Head of caudate nucleus (tissue), 42 donors: ENCODE measurements at regions not wholly inside any gene's neighbourhood (a gene's known extent, or its start where the extent isn't known, plus 50 kb on each side); places are given as distances from the start of the nearest gene placed in this dataset.
"Not testable (repeated sequence)": the region's sequence is repeated elsewhere in the genome, so short reads cannot be mapped to it uniquely, and the experiment has no call there.

Source experiments
- DNase-seq, 42 donors: peaks; one replicate each; pipeline versions ENCODE4 v3.0.0 to v3.0.0-alpha.2; 2020 to 2021; ENCODE audit warnings: mixed read lengths in 7 of 42
- intact Hi-C: fragments of 100-400 bp; cut with DNase I; formaldehyde crosslinking; loops from one replicate; pipeline ENCODE4 v1.15.0; 2022

DNA sequence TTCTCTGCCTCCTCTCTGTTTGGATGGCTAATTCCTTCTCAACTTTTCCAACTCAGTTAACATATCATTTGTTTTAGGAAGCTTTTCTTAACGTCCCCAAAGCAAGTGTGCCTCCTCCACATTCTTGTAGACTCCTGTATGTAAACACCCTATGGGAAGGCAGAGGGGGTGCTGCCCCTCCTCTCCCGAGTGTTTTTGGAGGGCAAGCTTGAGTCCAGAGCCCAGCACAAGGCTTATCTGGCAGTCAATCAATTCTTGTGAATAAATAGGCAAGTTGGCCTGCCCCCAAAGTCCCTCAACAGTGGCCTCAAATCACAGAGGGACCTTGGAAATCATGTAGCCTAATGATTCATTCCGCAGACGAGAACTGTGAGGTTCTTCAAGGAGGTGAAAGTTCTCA, 305.6 kb downstream of the RPS24 start:
- DNase-seq, result peak in 22 of 42 donors; percentile 10 to 69 (median 32)

DNA sequence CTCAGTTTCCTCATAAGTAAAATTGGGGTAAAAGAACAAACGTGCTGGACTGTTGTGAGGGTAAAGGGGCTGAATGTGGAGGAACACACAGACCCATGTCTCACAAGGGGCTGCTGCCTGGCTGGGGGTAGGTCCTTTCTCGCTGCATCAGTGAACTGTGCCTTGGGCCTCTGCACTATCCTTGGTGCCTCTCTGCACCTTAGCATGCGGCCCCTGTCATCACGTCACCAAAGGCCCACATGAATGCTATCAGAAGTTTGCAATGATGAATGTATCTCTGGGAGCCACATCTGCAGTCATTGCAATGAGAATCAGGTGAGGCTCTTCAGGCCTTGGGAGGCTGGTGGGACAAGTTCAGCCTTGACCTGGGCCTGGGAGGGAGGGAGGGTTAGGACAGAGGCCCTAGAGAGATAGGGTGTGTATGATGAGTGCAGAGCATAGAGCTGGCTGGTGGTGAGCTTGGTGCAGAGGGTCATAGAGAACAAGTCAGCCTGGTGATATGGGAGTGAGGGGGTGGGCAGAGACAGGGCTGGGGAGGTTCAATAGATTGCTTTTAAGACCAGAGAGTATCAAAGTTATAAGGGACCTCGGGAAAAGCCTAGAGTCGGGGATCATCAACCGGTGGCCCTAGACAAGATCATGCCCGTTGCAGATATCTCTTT, 308.4 kb downstream of the RPS24 start:
- peak in 12 of 42 donors; percentile 1 to 33 (median 6) for DNase-seq
- intact Hi-C loops, result no loop called here

More for the DNA sequence above, 305.6 kb downstream of the RPS24 start:
- intact Hi-C loops, result no loop called here

DNA sequence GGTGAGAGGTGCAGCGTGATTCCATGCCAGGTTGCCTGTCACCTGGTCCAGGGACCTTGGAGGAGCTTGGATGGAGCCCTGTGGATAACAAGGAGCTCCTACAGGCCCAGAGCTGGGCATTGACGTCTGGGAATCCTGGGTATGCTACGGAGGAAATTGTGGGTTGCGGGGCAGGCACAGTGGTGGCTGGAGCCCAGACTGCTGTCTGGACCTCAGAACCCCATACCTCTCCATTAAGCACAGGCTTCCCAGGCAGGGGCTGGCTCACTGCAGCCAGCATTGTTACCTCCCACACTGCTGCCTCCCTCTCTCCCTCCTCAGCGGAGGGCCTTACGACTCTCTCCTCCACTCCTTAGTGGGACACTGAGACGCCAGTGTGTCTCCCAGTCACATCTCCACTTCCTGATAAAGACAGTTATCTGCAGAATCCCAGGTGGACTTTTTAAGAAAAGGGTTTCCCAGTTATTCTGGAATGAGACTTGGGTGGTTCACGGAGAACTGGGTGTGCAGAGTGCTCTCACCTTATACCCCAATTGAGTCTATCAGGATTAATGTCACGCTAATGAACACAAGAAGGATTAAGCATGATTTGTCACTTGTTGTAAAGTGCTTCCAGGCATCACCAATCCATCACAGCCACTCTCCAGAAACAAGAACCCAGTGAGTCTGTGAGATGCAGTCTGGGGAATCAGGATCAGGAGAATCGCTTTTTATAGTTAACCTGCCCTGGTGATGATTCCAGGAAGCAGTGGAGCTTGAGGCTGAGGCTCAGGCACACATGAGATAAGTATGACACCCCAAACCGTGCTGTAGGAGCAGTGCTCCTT, 309.4 kb downstream of the RPS24 start:
- intact Hi-C loops, result no loop called here
- DNase-seq, result peak in 13 of 42 donors; percentile 1 to 21 (median 6)

DNA sequence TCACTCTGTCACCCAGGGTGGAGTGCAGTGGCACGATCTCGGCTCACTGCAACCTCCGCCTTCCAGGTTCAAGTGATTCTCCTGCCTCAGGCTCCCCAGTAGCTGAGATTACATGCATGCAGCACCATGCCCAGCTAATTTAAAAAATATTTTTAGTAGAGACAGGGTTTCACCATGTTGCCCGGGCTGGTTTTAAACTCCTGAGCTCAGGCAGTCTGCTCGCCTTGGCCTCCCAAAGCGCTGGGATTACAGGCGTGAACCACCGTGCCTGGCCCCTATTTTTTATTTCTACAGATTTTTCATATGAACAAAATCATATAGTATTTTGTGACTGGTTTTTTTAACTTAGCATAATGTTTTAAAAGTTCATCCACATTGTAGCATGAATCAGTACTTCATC, 310.6 kb downstream of the RPS24 start:
- intact Hi-C loops, result not testable (repeated sequence)
- peak in 7 of 42 donors; percentile 1 to 15 (median 4) for DNase-seq

DNA sequence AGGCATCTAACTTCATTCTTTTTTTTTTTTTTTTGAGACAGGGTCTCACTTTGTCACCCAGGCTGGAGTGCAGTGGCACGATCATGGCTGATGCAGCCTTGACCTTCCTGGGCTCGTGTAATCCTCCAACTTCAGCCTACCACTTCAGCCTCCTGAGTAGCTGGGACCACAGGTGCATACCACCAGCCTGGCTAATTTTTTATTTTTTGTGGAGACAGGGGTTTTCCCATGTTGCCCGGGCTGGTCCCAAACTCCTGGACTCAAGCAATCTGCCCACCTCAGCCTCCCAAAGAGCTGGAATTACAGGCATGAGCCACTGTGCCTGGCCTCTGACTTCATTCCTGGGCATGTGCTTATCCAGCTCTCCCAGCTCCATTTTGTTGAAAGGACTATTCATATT, 311.9 kb downstream of the RPS24 start:
- intact Hi-C loops, result not testable (repeated sequence)
- DNase-seq, result peak in 10 of 42 donors; percentile 1 to 29 (median 5)

DNA sequence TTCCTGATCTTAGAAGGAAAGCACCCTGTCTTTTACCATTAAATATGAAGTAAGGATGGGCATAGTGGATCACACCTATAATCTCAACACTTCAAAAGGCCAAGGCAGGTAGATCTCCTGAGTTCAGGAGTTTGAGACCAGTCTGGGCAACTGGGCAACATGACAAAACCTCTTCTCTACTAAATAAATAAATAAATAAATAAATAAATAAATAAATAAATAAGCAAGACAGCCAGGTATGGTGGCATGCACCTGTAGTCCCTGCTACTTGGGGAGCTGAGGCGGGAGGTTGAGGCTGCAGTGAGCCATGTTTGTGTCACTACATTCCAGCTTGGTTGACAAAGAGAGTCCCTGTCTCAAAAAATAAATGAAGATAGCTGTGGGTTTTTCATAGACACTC, 313.1 kb downstream of the RPS24 start:
- DNase-seq, result peak in 5 of 42 donors; percentile 1 to 22 (median 4)
- intact Hi-C loops, result no loop called here

DNA sequence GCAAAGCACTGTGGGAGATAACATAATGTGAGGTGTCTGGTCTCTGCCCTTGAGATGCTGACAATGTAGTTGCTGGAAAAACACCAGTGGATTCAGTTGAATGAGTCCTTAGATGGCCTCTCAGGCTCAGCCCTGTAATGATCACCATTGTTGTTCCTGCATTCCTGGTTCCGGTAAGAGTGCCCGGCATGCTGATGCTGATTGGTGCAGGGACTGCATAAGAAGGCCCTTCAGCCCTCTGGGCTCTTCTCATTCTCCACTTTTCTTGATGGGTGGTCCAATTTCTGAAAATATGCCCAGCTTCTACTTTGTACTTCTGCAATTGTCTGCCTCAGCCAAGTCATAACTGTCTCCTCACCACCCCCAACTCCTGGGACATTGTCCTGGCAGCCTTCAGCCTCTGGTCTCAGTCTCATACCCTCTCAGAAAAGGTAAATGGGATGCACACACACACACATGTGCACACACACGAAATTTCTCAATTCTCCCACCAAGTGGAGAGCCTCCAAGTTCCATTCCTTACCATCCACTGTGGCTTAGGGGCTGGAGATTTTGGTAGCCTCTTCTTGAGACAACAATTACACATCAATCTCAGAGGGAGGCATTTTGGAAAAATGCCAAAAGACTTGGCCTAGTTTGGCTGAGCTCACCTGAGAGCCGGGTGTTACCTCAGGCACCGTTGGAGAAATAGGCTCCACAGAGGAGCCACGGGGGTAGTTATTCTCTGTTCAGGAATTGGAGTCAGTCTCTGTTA, 314.9 kb downstream of the RPS24 start:
- intact Hi-C loops, result no loop called here
- peak in 11 of 42 donors; percentile 3 to 45 (median 11) for DNase-seq

DNA sequence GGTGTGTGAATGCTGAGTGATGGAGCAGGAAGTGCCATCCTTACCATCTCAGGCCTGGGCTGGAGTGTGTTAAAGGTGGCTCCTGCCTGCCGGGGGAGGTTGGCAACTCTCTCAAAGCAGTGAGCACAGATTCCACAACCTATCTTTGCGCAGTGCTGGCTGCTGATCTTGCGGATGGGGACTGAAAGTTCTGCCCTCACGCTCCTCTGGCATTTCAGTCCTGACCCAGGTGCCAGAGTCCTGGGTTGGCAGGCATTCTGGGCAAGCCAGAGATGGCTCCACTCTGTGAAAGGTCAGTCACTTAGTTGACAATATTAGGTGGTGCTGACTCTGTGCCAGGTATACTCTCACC, 315.5 kb downstream of the RPS24 start:
- intact Hi-C loops, result no loop called here
- DNase-seq, result peak in 11 of 42 donors; percentile 0 to 38 (median 10)

DNA sequence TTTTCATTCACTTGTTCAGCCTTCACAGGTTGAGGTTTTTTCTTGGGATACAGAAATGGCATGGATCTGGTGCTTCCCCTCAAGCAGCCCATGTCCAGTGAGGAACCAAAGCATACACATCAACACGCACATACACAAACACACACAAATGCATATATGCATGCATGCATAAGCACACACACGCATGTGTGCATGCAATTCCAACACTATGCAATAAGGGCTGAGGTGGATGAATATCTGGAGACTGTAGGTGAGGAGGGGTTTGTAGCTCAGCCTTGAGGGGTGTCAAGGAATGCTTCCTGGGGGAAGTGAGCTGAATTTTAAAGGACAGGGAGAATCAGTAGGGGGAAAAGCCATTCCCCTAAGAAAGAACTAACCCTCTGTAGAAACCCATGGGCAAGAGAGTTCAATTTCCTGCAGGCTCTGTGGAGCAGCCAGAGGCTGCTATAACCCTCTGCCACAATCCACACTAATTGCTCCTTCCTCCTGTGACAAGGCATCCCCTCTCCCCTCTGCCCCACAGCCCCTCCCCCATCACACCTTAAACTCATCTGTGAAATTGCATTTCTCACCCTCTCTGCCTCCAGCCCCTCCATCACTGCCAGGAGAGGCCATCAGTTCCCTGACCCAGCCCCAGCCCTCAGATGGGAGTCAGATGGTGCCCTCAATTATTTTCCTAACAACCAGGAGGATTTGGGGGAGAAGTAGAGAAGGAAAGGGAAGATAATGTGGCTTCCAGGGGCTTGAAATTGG, 316.4 kb downstream of the RPS24 start:
- intact Hi-C loops, result no loop called here
- peak in 1 of 42 donors; percentile 2 for DNase-seq

DNA sequence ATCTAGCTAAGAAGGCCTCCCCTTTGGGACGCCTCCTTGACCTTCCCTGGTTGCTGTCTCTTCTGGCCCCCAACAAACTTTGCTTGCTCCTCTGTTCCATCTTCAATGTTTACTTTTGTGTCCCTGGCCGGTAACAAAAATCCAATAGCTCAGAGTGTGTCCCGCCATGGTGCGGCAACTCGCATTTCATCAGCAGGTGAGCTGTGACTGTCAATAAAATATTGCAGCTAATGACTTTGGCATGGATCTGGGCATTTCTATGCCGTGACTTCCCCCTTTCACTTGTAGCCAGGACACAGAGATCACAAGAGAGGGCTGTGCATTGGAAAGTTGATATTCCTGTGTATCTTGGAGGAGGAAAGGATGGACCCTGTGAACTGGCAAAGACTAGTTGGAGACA, 317.6 kb downstream of the RPS24 start:
- intact Hi-C loops, result no loop called here
- DNase-seq, result no peak

DNA sequence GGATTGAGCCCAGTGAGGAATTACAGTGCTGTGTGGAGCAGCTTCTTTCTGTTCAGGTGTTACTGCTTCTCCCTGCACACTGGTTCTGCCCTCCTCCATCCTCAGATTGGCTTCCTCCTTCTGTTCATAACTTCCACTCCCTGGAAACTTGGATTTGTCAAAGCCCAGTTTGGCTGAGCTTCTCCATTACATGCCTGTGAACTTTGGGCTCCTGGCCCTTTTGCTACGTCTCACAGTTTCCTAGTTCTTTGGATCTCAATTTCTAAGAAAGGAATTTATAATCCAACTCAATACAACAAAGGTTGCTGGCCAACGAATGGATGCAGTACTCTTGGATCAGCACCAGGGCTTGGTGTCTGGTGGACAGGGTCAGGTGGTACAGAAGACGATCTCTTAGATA, 318.1 kb downstream of the RPS24 start:
- DNase-seq, result no peak
- intact Hi-C loops, result no loop called here

DNA sequence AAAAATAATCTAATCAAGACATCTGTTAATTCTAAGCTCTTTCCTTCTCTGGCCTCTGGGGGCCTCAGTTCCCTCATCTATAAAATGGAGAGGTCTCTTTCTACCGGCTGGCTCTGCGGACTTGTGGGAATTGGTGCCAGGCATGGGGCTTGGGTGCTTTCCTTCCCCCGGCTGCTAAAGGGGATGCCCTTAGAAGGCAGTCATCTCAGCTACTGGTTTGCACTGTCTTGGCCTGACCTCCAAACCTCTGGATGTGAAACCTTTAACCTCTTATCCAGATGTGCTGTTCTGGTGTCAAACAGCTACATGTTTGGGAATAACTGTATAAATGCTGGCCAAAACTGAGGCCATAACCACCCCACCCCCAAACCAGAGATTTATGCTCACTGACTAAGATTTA, 320.0 kb downstream of the RPS24 start:
- intact Hi-C loops, result no loop called here
- DNase-seq, result no peak

DNA sequence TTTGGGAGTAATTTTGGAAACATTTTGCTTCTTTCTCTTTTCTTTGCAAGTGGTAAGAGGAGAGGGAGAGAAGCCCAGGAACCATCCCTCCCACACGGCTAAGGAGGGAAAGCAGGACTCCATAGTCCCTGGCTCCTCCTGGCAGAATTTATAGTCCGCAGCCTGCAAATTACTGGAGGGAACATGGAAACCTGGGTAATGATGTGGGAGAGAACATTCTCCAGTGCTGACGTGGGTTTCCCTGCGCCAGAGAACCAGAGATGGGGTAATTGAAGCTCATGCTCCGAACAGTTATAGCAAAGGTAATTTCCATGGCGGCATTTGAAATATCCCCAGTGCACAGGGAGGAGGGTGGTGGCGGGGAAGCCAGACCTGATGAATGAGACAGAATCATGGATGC, 320.4 kb downstream of the RPS24 start:
- no peak for DNase-seq
- intact Hi-C loops, result no loop called here

DNA sequence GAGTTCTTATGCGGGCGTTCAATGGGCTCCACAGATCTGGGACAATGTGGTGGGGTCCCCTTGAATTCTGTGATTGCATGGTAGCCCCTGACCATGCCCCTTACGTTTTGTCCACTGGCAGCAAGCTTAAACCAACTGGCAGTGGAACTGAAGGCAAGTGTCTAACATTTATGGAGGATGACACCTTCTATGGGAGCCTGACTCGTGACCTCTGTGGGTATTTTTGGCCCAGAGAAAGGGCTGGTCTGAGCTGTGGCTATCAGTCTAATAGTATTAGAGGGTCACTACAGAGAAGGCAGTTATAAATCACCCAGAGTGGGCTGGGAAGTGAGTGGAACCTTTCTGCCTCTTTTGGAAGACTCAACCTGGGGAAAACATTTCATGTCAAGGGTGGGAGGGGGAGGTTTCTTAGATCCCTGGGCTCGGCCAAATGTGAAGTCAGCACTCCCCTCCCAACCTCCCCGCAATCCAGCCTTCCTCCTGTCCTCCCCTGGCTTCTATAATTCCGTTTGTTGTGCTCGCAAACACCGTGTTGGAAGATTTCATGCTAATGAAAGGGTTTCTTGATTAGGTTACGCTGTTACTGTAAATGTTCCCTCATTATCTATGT, 322.7 kb downstream of the RPS24 start:
- intact Hi-C loops, result no loop called here
- DNase-seq, result no peak

DNA sequence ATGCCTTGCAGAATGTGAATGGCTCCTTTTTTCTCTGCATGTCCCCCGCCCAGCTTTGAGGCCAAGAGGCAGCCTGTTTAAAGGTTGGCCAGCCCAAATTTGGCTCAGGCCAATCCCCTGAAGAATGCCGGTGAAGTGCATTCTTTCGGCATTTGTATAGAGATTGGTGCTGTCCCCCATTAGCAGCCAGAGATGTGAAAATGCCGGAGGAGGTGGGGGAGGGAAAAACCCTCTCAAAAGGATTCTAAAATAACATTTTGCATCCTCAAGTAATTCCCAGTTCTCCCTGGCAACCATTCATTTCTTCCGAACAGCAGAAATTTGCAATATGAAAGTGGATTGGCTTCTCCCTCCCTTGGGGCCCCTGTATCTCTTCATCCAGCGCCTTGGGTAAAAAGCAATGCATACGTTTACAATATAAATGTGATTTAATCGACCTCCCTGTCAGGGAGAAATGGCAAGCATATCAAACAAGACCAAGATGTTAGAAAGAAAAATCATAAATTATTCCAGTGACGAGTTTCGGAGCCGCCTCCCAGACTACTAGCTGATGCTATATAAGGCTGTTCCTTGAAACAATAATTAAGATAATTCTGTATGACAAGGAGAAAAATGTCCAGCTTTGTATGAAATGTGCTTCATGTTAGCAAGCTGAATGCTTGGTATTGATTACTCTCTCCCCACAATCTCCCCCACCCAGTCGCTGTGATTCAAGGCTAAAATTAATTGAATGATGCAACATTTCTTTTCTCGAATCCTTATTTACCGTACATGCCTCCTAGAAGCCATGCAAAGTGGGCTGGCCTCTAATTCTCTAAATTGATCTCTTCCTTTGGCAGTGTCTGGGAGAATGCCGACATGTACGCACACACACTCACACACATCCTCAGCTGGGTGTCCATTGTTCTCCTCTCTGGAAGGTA, 323.7 kb downstream of the RPS24 start:
- intact Hi-C loops, result no loop called here
- no peak for DNase-seq

DNA sequence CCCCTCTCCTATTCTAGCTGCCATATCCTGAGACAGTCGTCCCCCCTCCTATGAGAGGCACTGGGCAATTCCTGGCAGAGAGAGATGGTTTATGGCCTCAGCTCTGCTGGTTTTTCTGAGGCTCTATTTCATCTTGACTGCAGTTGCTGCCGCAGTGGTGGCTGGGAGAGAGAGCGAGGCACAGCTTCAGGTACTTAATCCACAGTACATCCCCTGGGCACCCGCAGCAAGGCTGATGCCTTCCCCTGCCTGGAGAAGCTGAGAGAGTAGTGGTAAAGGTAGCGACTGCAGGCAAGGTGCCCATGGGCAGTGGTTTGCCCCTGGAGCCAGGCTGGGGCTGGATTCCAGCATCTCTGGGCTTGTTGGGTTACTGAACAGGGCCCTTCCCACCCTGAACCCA, 324.7 kb downstream of the RPS24 start:
- intact Hi-C loops, result no loop called here
- DNase-seq, result no peak

DNA sequence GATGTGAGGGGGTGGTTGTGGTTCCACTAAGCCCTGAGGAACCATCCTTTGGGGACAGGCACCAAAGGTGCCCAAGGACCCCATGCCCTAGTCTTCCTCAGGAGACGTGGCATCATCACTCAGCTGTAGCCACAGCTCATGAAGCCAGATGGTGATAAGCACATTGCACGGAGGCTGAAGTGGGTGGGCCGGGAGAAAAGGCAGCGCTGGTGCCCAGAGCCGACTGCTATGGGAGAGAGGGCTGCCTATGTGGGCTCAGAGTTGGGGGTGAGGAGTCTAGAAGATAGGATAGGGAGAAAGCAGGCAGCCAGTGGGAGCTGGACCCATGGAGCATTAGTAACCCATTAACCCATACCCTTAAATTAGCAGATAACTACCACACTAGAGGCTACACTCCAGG, 325.3 kb downstream of the RPS24 start:
- DNase-seq, result no peak
- intact Hi-C loops, result no loop called here

DNA sequence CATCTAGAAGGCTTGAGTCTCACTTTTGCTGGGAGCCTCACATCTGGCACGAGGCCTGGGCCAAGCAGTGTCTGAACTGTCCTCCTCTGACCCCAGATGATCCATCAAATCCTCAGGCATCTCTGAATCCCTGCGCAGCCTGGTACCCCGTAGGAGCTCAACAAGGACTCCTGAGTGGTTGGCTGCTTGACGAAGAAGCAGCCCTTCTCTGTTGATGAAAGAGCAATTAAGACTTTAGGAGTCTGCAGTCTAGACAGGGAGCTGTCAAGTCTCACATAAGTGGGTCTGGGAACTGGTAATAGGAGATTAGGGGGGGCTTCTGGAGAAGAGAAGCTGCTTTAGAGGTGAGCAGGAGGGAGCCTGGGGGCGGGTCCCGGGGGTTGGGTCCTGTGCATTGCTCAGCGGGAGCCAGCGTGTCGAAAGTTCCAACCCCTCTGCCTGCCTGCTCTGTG, 326.0 kb downstream of the RPS24 start:
- peak in 6 of 42 donors; percentile 26 to 75 (median 63) for DNase-seq
- intact Hi-C loops, result no loop called here
